H1 (cell line): ENCODE measurements at regions not wholly inside any gene's neighbourhood (a gene's known extent, or its start where the extent isn't known, plus 50 kb on each side); places are given as distances from the start of the nearest gene placed in this dataset.

ENCODE experiments used
- CTCF ChIA-PET: fragments of 300-600 bp; sonication (Branson Sonifier 250); formaldehyde crosslinking; loops from one replicate; lab custom pipeline; 2021; ENCODE audit not compliant: partially characterized antibody; lab: Charles Lee
- POLR2A ChIA-PET: fragments of 300-600 bp; sonication (Branson Sonifier 250); formaldehyde crosslinking; loops from one replicate; lab custom pipeline; 2021; ENCODE audit warnings: inconsistent platforms; ENCODE audit not compliant: partially characterized antibody; lab: Charles Lee
- DNase-seq, 2 experiments: peaks; one replicate each; pipeline versions ENCODE4 v3.0.0 to v3.0.0-alpha.2; 2010 to 2022; ENCODE audit warnings: low spot score in 2 of 2, low read depth in 1 of 2, mixed read lengths in 1 of 2
- FAIRE-seq: peaks from 2 replicates; lab custom pipeline; 2011; peaks lifted over from hg19 to GRCh38; lab: Jason Lieb, UNC
- H2AFZ ChIP-seq: 2 replicates; pipeline ENCODE4 v1.8.1; 2012; ENCODE audit warnings: low read length, inconsistent platforms
- H2AK5ac ChIP-seq: 2 replicates; pipeline ENCODE4 v1.6.1; 2013; ENCODE audit warnings: low read depth, low read length
- H2BK120ac ChIP-seq: replicated peaks from 2 replicates; pipeline ENCODE3; 2013; ENCODE audit warnings: low read depth, low read length, inconsistent platforms
- H2BK12ac ChIP-seq: 2 replicates; pipeline ENCODE4 v1.6.1; 2013; ENCODE audit warnings: low read depth, low read length
- H2BK15ac ChIP-seq: 2 replicates; pipeline ENCODE4 v1.6.1; 2013; ENCODE audit warnings: low read length
- H2BK20ac ChIP-seq: 2 replicates; pipeline ENCODE4 v1.6.1; 2013; ENCODE audit warnings: low read length
- H2BK5ac ChIP-seq: 2 replicates; pipeline ENCODE4 v1.6.1; 2013; ENCODE audit warnings: low read depth, low read length
- H3K14ac ChIP-seq: 2 replicates; pipeline ENCODE4 v1.6.1; 2013; ENCODE audit warnings: inconsistent platforms; ENCODE audit not compliant: insufficient read length
- H3K18ac ChIP-seq: 2 replicates; pipeline ENCODE4 v1.6.1; 2013; ENCODE audit warnings: low read length; ENCODE audit errors: extremely low read depth
- H3K23ac ChIP-seq: 2 replicates; pipeline ENCODE4 v1.6.1; 2013; ENCODE audit warnings: inconsistent platforms; ENCODE audit not compliant: insufficient read length
- H3K23me2 ChIP-seq: 2 replicates; pipeline ENCODE4 v1.6.1; 2013; ENCODE audit warnings: low read depth, low read length
- H3K27ac ChIP-seq: 2 replicates; pipeline ENCODE4 v1.6.1; 2011; ENCODE audit warnings: low read depth, low read length, inconsistent platforms
- H3K27me3 ChIP-seq, 4 experiments: replicated peaks in 1 of 4; 1 replicate in 1 of 4; 2 replicates in 3 of 4; pipeline versions ENCODE4 v1.6.1 to v1.8.1; 2011 to 2013; ENCODE audit warnings: low read length in 3 of 4, mild to moderate bottlenecking in 3 of 4, inconsistent platforms in 2 of 4, mixed read lengths in 2 of 4, moderate library complexity in 1 of 4; ENCODE audit not compliant: control insufficient read depth in 3 of 4, insufficient read depth in 3 of 4; ENCODE audit errors: extremely low read depth in 1 of 4
- H3K36me3 ChIP-seq, 4 experiments: 2 replicates each; pipeline versions ENCODE4 v1.6.1 to v1.8.1; 2011 to 2013; ENCODE audit warnings: mild to moderate bottlenecking in 4 of 4, low read length in 3 of 4, moderate library complexity in 2 of 4, control low read depth in 1 of 4, inconsistent platforms in 1 of 4; ENCODE audit not compliant: insufficient read depth in 4 of 4, control insufficient read depth in 2 of 4
- H3K4ac ChIP-seq: replicated peaks from 2 replicates; pipeline ENCODE3; 2013; ENCODE audit warnings: low read length, low read depth, mixed read lengths, inconsistent platforms; ENCODE audit not compliant: insufficient read length
- H3K4me1 ChIP-seq, 4 experiments: replicated peaks in 1 of 4; 1 replicate in 1 of 4; 2 replicates in 3 of 4; pipeline versions ENCODE4 v1.6.1 to v1.8.1; 2011 to 2013; ENCODE audit warnings: low read length in 3 of 4, inconsistent platforms in 2 of 4, mixed read lengths in 1 of 4; ENCODE audit not compliant: insufficient read depth in 4 of 4, control insufficient read depth in 3 of 4
- H3K4me2 ChIP-seq, 2 experiments: 2 replicates each; pipeline versions ENCODE4 v1.6.1 to v1.8.1; 2011 to 2013; ENCODE audit warnings: low read depth in 2 of 2, low read length in 2 of 2, control low read depth in 1 of 2, inconsistent platforms in 1 of 2, mild to moderate bottlenecking in 1 of 2; ENCODE audit not compliant: insufficient read depth in 1 of 2
- H3K4me3 ChIP-seq, 4 experiments: fragments of 200-600, 300-600 bp in 1 of 4; sonication (generic), shearing (Covaris generic), sonication (Bioruptor Twin) in 1 of 4; 2 replicates each; pipeline versions ENCODE4 v1.5.1 to v1.8.1; 2011 to 2016; ENCODE audit warnings: low read length in 4 of 4, low read depth in 3 of 4, control low read depth in 2 of 4, inconsistent platforms in 2 of 4, mild to moderate bottlenecking in 2 of 4, mixed read lengths in 1 of 4, moderate library complexity in 1 of 4; ENCODE audit not compliant: insufficient read depth in 2 of 4; ENCODE audit errors: extremely low read depth in 1 of 4
- H3K56ac ChIP-seq: replicated peaks from 2 replicates; pipeline ENCODE3; 2013; ENCODE audit warnings: low read depth, mild to moderate bottlenecking, mixed read lengths, low read length, inconsistent platforms; ENCODE audit not compliant: insufficient read length
- H3K79me1 ChIP-seq: 2 replicates; pipeline ENCODE4 v1.6.1; 2013; ENCODE audit warnings: low read depth, low read length, control low read depth
- H3K79me2 ChIP-seq, 2 experiments: 2 replicates each; pipeline versions ENCODE4 v1.6.1 to v1.8.1; 2012 to 2013; ENCODE audit warnings: low read length in 2 of 2, mild to moderate bottlenecking in 2 of 2, inconsistent platforms in 1 of 2; ENCODE audit not compliant: insufficient read depth in 2 of 2, control insufficient read depth in 1 of 2
- H3K9ac ChIP-seq, 4 experiments: replicated peaks in 1 of 4; 1 replicate in 1 of 4; 2 replicates in 3 of 4; pipeline versions ENCODE4 v1.6.1 to v1.8.1; 2011 to 2013; ENCODE audit warnings: low read depth in 3 of 4, low read length in 3 of 4, control low read depth in 2 of 4, mild to moderate bottlenecking in 2 of 4, moderate library complexity in 2 of 4, inconsistent platforms in 1 of 4; ENCODE audit errors: extremely low read depth in 1 of 4
- H3K9me3 ChIP-seq, 2 experiments: 2 replicates each; pipeline versions ENCODE4 v1.6.1 to v1.8.1; 2012 to 2013; ENCODE audit warnings: mild to moderate bottlenecking in 2 of 2, moderate library complexity in 2 of 2, control low read depth in 1 of 2, inconsistent platforms in 1 of 2, low read depth in 1 of 2, low read length in 1 of 2, mixed read lengths in 1 of 2; ENCODE audit not compliant: insufficient read depth in 2 of 2
- H4K20me1 ChIP-seq, 2 experiments: replicated peaks in 1 of 2; 2 replicates each; pipeline versions ENCODE3 to v1.8.1; 2011 to 2013; ENCODE audit warnings: inconsistent platforms in 2 of 2, low read length in 2 of 2, mild to moderate bottlenecking in 1 of 2; ENCODE audit not compliant: insufficient read depth in 2 of 2, control insufficient read depth in 1 of 2
- H4K5ac ChIP-seq: 2 replicates; pipeline ENCODE4 v1.6.1; 2013; ENCODE audit warnings: low read length, low read depth, mixed read lengths, inconsistent platforms; ENCODE audit not compliant: insufficient read length
- H4K8ac ChIP-seq: 2 replicates; pipeline ENCODE4 v1.8.0; 2013; ENCODE audit warnings: mild to moderate bottlenecking, moderate library complexity, low read length, inconsistent platforms; ENCODE audit not compliant: insufficient read depth; ENCODE audit errors: extremely low read depth
- H4K91ac ChIP-seq: replicated peaks from 2 replicates; pipeline ENCODE3; 2013; ENCODE audit warnings: low read length, mixed read lengths, inconsistent platforms; ENCODE audit not compliant: insufficient read length
- BRCA1 ChIP-seq: IDR thresholded peaks from 2 replicates; pipeline ENCODE4 v1.6.1; 2012; ENCODE audit warnings: low read depth, low read length, improper control_type of control experiment
- CBX8 ChIP-seq: fragments of 300-800, 300-1000 bp; sonication (generic); IDR thresholded peaks from 2 replicates; pipeline ENCODE4 v1.7.1; 2016; ENCODE audit warnings: low read depth, low read length, borderline replicate concordance
- CEBPB ChIP-seq: IDR thresholded peaks from 2 replicates; pipeline ENCODE4 v1.6.1; 2012; ENCODE audit warnings: low read depth, low read length
- EZH2 ChIP-seq: fragments of 200-600 bp; sonication (generic); IDR thresholded peaks from 2 replicates; pipeline ENCODE4 v1.7.1; 2012; ENCODE audit warnings: low read depth, mild to moderate bottlenecking, moderate library complexity, low read length, inconsistent platforms; ENCODE audit not compliant: severe bottlenecking
- GTF2F1 ChIP-seq: IDR thresholded peaks from 2 replicates; pipeline ENCODE4 v1.6.1; 2012; ENCODE audit warnings: low read depth, low read length, improper control_type of control experiment, borderline replicate concordance
- HDAC2 ChIP-seq, 2 experiments: fragments of 300-600 bp in 1 of 2; sonication (generic) in 1 of 2; IDR thresholded peaks; 2 replicates each; pipeline ENCODE4 v1.6.1; 2011 to 2012; ENCODE audit warnings: low read depth in 2 of 2, low read length in 2 of 2, mild to moderate bottlenecking in 2 of 2, moderate library complexity in 2 of 2, borderline replicate concordance in 1 of 2, inconsistent platforms in 1 of 2
- RAD21 ChIP-seq, 2 experiments: IDR thresholded peaks in 1 of 2; conservative IDR thresholded peaks in 1 of 2; 2 replicates each; pipeline ENCODE4 v1.6.1; 2011; ENCODE audit warnings: low read depth in 2 of 2, low read length in 2 of 2, improper control_type of control experiment in 1 of 2, inconsistent platforms in 1 of 2, mild to moderate bottlenecking in 1 of 2, moderate library complexity in 1 of 2
- TCF12 ChIP-seq: IDR thresholded peaks from 2 replicates; pipeline ENCODE4 v1.6.1; 2011; ENCODE audit warnings: low read depth, mild to moderate bottlenecking, low read length
- ZNF274 ChIP-seq: IDR thresholded peaks from 2 replicates; pipeline ENCODE4 v1.7.0; 2012; ENCODE audit warnings: low read length, borderline replicate concordance; ENCODE audit errors: extremely low read depth
- WGBS, 2 experiments: shearing (Covaris generic) in 1 of 2; methylation state at CpG; one replicate each; pipeline versions ENCODE4 v1.1.6 to v1.1.7; 2013 to 2015; ENCODE audit warnings: low lambda C conversion rate in 2 of 2, mixed read lengths in 2 of 2, inconsistent platforms in 1 of 2, low coverage in 1 of 2, missing lambda C conversion rate in 1 of 2; ENCODE audit not compliant: insufficient replicate concordance in 2 of 2, insufficient coverage in 1 of 2, insufficient read length in 1 of 2; ENCODE audit errors: extremely low coverage in 1 of 2, missing lambda C conversion rate in 1 of 2; 5-methylcytosine and 5-hydroxymethylcytosine counted together
- TF ChIP-seq, protein P1 (sequence below): IDR thresholded peaks from 2 replicates; pipeline ENCODE4 v1.6.1; 2012; ENCODE audit warnings: low read length, inconsistent platforms
- TF ChIP-seq, protein P2 (sequence below): IDR thresholded peaks from 2 replicates; pipeline ENCODE4 v1.6.1; 2012; ENCODE audit warnings: inconsistent platforms

DNA sequence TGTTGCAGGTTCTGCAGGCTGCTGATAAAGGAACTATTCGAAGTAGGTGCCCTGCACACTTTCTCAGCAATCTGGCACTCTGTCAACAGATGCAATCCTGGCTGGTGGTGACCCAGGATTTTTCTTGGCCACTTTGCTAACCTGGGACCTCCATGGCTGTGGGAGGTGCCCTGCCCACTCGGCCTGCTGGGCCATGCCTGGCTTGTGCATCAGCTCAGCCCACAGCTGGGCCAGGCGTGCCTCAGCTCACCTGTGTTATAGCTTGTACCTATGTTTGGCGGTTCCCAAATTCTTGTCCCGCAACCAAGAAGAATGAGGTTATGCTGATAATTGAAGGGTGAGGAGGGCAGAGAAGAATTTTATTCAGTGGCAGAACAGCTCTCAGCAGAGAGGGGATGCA lies 141.7 kb downstream of the NPY start:
- Histone ChIP-seq H3K14ac (no peak overlapping the region), H3K4me2 (no peak overlapping the region), H4K20me1 (no peaks in the 10 kb centered on the region), H3K56ac (no peak overlapping the region), H3K4me1 (peaks cover 3 to 26% (median 16%) of the 10 kb centered on the region in 4 experiments; a peak in 6 of 7 replicates), H3K4ac (no peak overlapping the region), H4K5ac (no peak overlapping the region), H3K79me1 (no peaks in the 10 kb centered on the region), H3K27me3 (peaks cover 0 to 7% (median 1%) of the 10 kb centered on the region in 4 experiments; a peak in 3 of 7 replicates), H2BK15ac (no peak overlapping the region), H2BK20ac (0 out of 2 replicates have a peak overlapping the region, but pooled peaks have one; percentile 29), H3K27ac (no peak overlapping the region), H2BK120ac (no peak overlapping the region), H2AK5ac (no peak overlapping the region), H4K91ac (no peak overlapping the region), H3K23me2 (no peaks in the 10 kb centered on the region), H2AFZ (no peak overlapping the region), H3K18ac (no peak overlapping the region), H2BK12ac (no peak overlapping the region), H3K36me3 (no peaks in the 10 kb centered on the region), H3K23ac (no peak overlapping the region), H2BK5ac (no peak overlapping the region), H4K8ac (no peak overlapping the region), H3K4me3 (no peak overlapping the region), H3K9me3 (no peaks in the 10 kb centered on the region), H3K9ac (no peak overlapping the region), H3K79me2 (no peaks in the 10 kb centered on the region)
- WGBS, 2 experiments: 84% methylated on average over 5 of the region's 5 CpGs; no CpG with 5 or more reads in 1 of the 2 experiments
- ChIA-PET CTCF (interaction anchor here (0.6 to 1.7 kb wide), 4 partner anchors 38 to 672 kb away, joined by 3 read pairs; no protein-coding TSS in a partner anchor), POLR2A (interaction anchor here (1.0 to 2.6 kb wide), 4 partner anchors 9 to 51 kb away, joined by 3 to 10 read pairs (median 4); no protein-coding TSS in a partner anchor)
- no peak for FAIRE-seq
- no peak for DNase-seq
- TF ChIP-seq CBX8 (no peak), ZNF274 (no peak), HDAC2 (IDR thresholded peaks at IDR 0.05; ENCODE audit: borderline replicate concordance in 1 of 2, low read depth in 2 of 2, low read length in 2 of 2) (no peak), CEBPB (no peak), TCF12 (no peak), EZH2 (no peak), BRCA1 (no peak), GTF2F1 (no peak), RAD21 (IDR thresholded peaks at IDR 0.05 in 1 of 2, conservative IDR thresholded peaks at IDR 0.05 in 1 of 2; ENCODE audit: low read depth in 2 of 2, low read length in 2 of 2) (no peak)
- TF ChIP-seq, protein P1, sequence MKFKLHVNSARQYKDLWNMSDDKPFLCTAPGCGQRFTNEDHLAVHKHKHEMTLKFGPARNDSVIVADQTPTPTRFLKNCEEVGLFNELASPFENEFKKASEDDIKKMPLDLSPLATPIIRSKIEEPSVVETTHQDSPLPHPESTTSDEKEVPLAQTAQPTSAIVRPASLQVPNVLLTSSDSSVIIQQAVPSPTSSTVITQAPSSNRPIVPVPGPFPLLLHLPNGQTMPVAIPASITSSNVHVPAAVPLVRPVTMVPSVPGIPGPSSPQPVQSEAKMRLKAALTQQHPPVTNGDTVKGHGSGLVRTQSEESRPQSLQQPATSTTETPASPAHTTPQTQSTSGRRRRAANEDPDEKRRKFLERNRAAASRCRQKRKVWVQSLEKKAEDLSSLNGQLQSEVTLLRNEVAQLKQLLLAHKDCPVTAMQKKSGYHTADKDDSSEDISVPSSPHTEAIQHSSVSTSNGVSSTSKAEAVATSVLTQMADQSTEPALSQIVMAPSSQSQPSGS: no peak
- TF ChIP-seq, protein P2, sequence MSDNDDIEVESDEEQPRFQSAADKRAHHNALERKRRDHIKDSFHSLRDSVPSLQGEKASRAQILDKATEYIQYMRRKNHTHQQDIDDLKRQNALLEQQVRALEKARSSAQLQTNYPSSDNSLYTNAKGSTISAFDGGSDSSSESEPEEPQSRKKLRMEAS: no peak
